T-helper 1 cell treated with Interleukin-12 subunit alpha and Interleukin-12 subunit beta and Interleukin-4 antibody, amounts not matched to agents 30 ng/mL and 1 ng/mL, for 36 hours (primary cell): ENCODE measurements at regions not wholly inside any gene's neighbourhood (a gene's known extent, or its start where the extent isn't known, plus 50 kb on each side); places are given as distances from the start of the nearest gene placed in this dataset.

Source experiments
- intact Hi-C: fragments of 100-400 bp; cut with micrococcal nuclease; formaldehyde crosslinking; loops from one replicate; pipeline ENCODE4 v1.15.1; 2024

- intact Hi-C loops, result no loop called here
These were observed 1034.0 kb downstream of the DTWD2 start for GRCh38 chr5:117954331-117954730.

GRCh38 chr5:117953272-117953671, 1035.1 kb downstream of the DTWD2 start:
- intact Hi-C loops, result no loop called here

GRCh38 chr5:117947836-117948235, 1040.5 kb downstream of the DTWD2 start:
- intact Hi-C loops, result no loop called here

- intact Hi-C loops, result no loop called here
These were observed 1041.2 kb downstream of the DTWD2 start for GRCh38 chr5:117947121-117947520.

GRCh38 chr5:117945258-117945657, 1043.1 kb downstream of the DTWD2 start:
- intact Hi-C loops, result no loop called here

GRCh38 chr5:117943541-117943940, 1044.8 kb downstream of the DTWD2 start:
- intact Hi-C loops, result no loop called here

- intact Hi-C loops, result no loop called here
These were observed 1045.4 kb downstream of the DTWD2 start for GRCh38 chr5:117942861-117943519.

GRCh38 chr5:117893211-117893610, 1095.1 kb downstream of the DTWD2 start:
- intact Hi-C loops, result no loop called here

GRCh38 chr5:117892360-117892759, 1096.0 kb downstream of the DTWD2 start:
- intact Hi-C loops, result no loop called here

GRCh38 chr5:117889596-117889995, 1098.8 kb downstream of the DTWD2 start:
- intact Hi-C loops, result no loop called here

GRCh38 chr5:117888688-117889087, 1099.7 kb downstream of the DTWD2 start:
- intact Hi-C loops, result no loop called here

GRCh38 chr5:117881426-117882230, 1106.7 kb downstream of the DTWD2 start:
- intact Hi-C loops, result no loop called here

- intact Hi-C loops, result no loop called here
These were observed 1107.4 kb downstream of the DTWD2 start for GRCh38 chr5:117880932-117881331.

- intact Hi-C loops, result no loop called here
These were observed 1110.6 kb downstream of the DTWD2 start for GRCh38 chr5:117877731-117878130.

- intact Hi-C loops, result no loop called here
These were observed 1115.5 kb downstream of the DTWD2 start for GRCh38 chr5:117872798-117873368.

- intact Hi-C loops, result no loop called here
These were observed 1118.8 kb downstream of the DTWD2 start for GRCh38 chr5:117869596-117869995.

GRCh38 chr5:117863586-117864296, 1124.6 kb downstream of the DTWD2 start:
- intact Hi-C loops, result no loop called here

GRCh38 chr5:117860550-117860949, 1127.8 kb downstream of the DTWD2 start:
- intact Hi-C loops, result no loop called here

- intact Hi-C loops, result no loop called here
These were observed 1129.2 kb downstream of the DTWD2 start for GRCh38 chr5:117859176-117859575.

- intact Hi-C loops, result no loop called here
These were observed 1131.6 kb downstream of the DTWD2 start for GRCh38 chr5:117856713-117857112.

GRCh38 chr5:117837786-117838185, 1150.6 kb downstream of the DTWD2 start:
- intact Hi-C loops, result no loop called here

- intact Hi-C loops, result no loop called here
These were observed 1154.7 kb downstream of the DTWD2 start for GRCh38 chr5:117833691-117834090.
